Heart right ventricle (tissue), 16 donors: ENCODE measurements at regions not wholly inside any gene's neighbourhood (a gene's known extent, or its start where the extent isn't known, plus 50 kb on each side); places are given as distances from the start of the nearest gene placed in this dataset.
"Not testable (repeated sequence)": the region's sequence is repeated elsewhere in the genome, so short reads cannot be mapped to it uniquely, and the experiment has no call there.

Experiments used
- ATAC-seq, 8 donors: fragments of 200-7000 bp; cut with Tn5 transposase; one replicate each; pipeline ENCODE4 v1.9.1; 2020; ENCODE audit warnings: mild to moderate bottlenecking in 8 of 8, moderate library complexity in 8 of 8, moderate number of reproducible peaks in 1 of 8
- DNase-seq, 2 donors: peaks; one replicate each; pipeline ENCODE4 v3.0.0-alpha.2; 2020
- H3K27ac ChIP-seq, 10 donors: fragments of 200-600 bp; sonication (generic) in 2 of 10; one replicate each; pipeline versions ENCODE4 v1.5.0 to v1.8.0; 2020 to 2022; ENCODE audit warnings: mild to moderate bottlenecking in 3 of 10
- H3K27me3 ChIP-seq, 7 donors: fragments of 200-600 bp; one replicate each; pipeline ENCODE4 v1.8.0; 2021 to 2022; ENCODE audit warnings: mild to moderate bottlenecking in 2 of 7
- H3K36me3 ChIP-seq, 9 donors: fragments of 200-600 bp; sonication (generic) in 1 of 9; one replicate each; pipeline versions ENCODE4 v1.5.0 to v1.8.0; 2020 to 2022; ENCODE audit warnings: mild to moderate bottlenecking in 2 of 9
- H3K4me1 ChIP-seq, 9 donors: fragments of 200-600 bp; sonication (generic) in 1 of 9; one replicate each; pipeline versions ENCODE4 v1.5.0 to v1.8.0; 2020 to 2022; ENCODE audit warnings: mild to moderate bottlenecking in 4 of 9
- H3K4me3 ChIP-seq, 10 donors: fragments of 200-600 bp; sonication (generic) in 2 of 10; one replicate each; pipeline versions ENCODE4 v1.5.0 to v1.8.0; 2020 to 2022; ENCODE audit warnings: mild to moderate bottlenecking in 7 of 10, moderate library complexity in 2 of 10
- H3K9me3 ChIP-seq, 11 donors: fragments of 200-600 bp in 10 of 11; sonication (generic) in 2 of 11; one replicate each; pipeline versions ENCODE4 v1.5.0 to v1.8.0; 2013 to 2022; ENCODE audit warnings: mild to moderate bottlenecking in 2 of 11, control low read depth in 1 of 11, moderate library complexity in 1 of 11
- WGBS, 2 donors: extraction: QIAGEN DNeasy Blood & Tissue Kit; methylation state at CpG; one replicate each; pipeline ENCODE4 v1.1.7; 2013; ENCODE audit warnings: inconsistent platforms in 1 of 2; 5-methylcytosine and 5-hydroxymethylcytosine counted together
- intact Hi-C, 10 donors: fragments of 100-400 bp; cut with DNase I; formaldehyde crosslinking; loops; one replicate each; pipeline versions ENCODE4 v1.11.1 to v1.14.2; 2022
- TF ChIP-seq, protein P1 (sequence below), 9 donors: fragments of 200-600 bp; sonication (generic) in 2 of 9; IDR thresholded peaks; one replicate each; pipeline versions ENCODE4 v1.5.0 to v1.8.0; 2021 to 2022; ENCODE audit warnings: antibody characterized with exemption in 9 of 9, mild to moderate bottlenecking in 5 of 9, moderate library complexity in 1 of 9
- donor health status: Arrhythmogenic right ventricular cardiomyopathy.
- donor health status: ischemic (EF 13 %, LVEDD 7.1; RV severe dilation, severe dysfunction).
- donor health status: healthy with polysubstance abuse.
- donor health status: DM: no; HTN: yes; CAD: no.
- donor health status: DM: no; HTN: no; CAD: no.
- donor health status: ischemic (EF 25% LVEDD 6.9; RV normal size, moderate dysfunction).
- donor health status: ischemic (EF 25% LVEDD 5.7; RV mildly dilated, moderate dysfunction).
- donor health status: healthy.
- donor health status: DM: yes; HTN: yes; CAD: no.
- donor health status: Ischemic cardiomyopathy.
- donor health status: ischemic (EF 35%, LVEDD 5.7; RV mildly dilated, moderate dysfunction).
- donor health status: nonischemic (EF 11% LVEDD 7.7; RV severe dilation, severe dysfunction).
- donor health status: DM: yes; HTN: yes; CAD: no.
- donor health status: PGD.
- donor health status: ischemic (EF 29% LVEDD 5.4; RV normal size, mild dysfunction).
- donor health status: nonischemic (EF 23%, LVEDD 6.1; RV moderate dilation, normal function).

DNA sequence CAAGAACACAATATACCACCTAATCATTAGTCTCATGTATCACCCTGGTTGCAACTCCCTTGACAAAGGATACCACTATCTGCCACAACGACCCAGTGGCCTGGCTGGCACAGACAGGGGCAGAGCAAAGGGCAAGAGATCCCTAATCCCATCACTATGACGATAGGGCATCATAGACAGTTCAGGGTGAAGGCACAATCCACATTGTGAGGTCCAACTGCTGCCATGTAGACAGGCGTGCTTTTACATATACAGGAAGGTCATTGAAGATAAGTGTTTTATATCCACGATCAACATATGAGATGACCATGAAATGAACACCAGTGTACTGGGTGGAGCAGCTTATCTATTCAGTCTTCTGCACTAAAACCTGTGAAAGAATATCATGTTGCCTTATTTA, 94.6 kb downstream of the IGLL1 start:
- Histone ChIP-seq H3K4me3 (no peak overlapping the region), H3K9me3 (no peaks in the 10 kb centered on the region), H3K36me3 (no peaks in the 10 kb centered on the region), H3K4me1 (no peaks in the 10 kb centered on the region), H3K27ac (no peak overlapping the region), H3K27me3 (peaks cover 0 to 13% (median 0%) of the 10 kb centered on the region in 7 donors)
- ATAC-seq (peak in 2 of 8 donors; percentile 42 to 53), DNase-seq (no peak)
- WGBS, 2 donors, result 78 to 79% methylated on average over 4 of the region's 4 CpGs
- intact Hi-C loops, result no loop called here
- TF ChIP-seq, protein P1, sequence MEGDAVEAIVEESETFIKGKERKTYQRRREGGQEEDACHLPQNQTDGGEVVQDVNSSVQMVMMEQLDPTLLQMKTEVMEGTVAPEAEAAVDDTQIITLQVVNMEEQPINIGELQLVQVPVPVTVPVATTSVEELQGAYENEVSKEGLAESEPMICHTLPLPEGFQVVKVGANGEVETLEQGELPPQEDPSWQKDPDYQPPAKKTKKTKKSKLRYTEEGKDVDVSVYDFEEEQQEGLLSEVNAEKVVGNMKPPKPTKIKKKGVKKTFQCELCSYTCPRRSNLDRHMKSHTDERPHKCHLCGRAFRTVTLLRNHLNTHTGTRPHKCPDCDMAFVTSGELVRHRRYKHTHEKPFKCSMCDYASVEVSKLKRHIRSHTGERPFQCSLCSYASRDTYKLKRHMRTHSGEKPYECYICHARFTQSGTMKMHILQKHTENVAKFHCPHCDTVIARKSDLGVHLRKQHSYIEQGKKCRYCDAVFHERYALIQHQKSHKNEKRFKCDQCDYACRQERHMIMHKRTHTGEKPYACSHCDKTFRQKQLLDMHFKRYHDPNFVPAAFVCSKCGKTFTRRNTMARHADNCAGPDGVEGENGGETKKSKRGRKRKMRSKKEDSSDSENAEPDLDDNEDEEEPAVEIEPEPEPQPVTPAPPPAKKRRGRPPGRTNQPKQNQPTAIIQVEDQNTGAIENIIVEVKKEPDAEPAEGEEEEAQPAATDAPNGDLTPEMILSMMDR (IDR thresholded peaks at IDR 0.05), result no peak

- ATAC-seq, result no peak
- Histone ChIP-seq H3K4me1 (no peaks in the 10 kb centered on the region), H3K36me3 (no peaks in the 10 kb centered on the region), H3K27me3 (peaks cover 0 to 14% (median 0%) of the 10 kb centered on the region in 7 donors), H3K27ac (no peak overlapping the region), H3K9me3 (no peaks in the 10 kb centered on the region), H3K4me3 (no peak overlapping the region)
- intact Hi-C loops, result no loop called here
- TF ChIP-seq, protein P1 (IDR thresholded peaks at IDR 0.05), result no peak
- 96 to 99% methylated on average over 5 of the region's 5 CpGs for WGBS, 2 donors
- DNase-seq, result no peak
These were observed 95.4 kb downstream of the IGLL1 start for GRCh38 chr22:23484651-23485050.

GRCh38 chr22:23481369-23481768, 98.7 kb downstream of the IGLL1 start:
- intact Hi-C loops, result no loop called here
- ATAC-seq (no peak), DNase-seq (no peak)
- Histone ChIP-seq H3K27ac (no peak overlapping the region), H3K4me3 (no peak overlapping the region), H3K9me3 (no peaks in the 10 kb centered on the region), H3K4me1 (no peaks in the 10 kb centered on the region), H3K27me3 (peaks cover 0 to 11% (median 0%) of the 10 kb centered on the region in 7 donors), H3K36me3 (no peaks in the 10 kb centered on the region)
- TF ChIP-seq, protein P1 (IDR thresholded peaks at IDR 0.05), result no peak
- 84 to 88% methylated on average over 5 of the region's 5 CpGs for WGBS, 2 donors

GRCh38 chr22:23478175-23478574, 101.9 kb downstream of the IGLL1 start:
- Histone ChIP-seq H3K27me3 (peaks cover 0 to 6% (median 0%) of the 10 kb centered on the region in 7 donors), H3K9me3 (no peaks in the 10 kb centered on the region), H3K4me3 (no peak overlapping the region), H3K4me1 (no peaks in the 10 kb centered on the region), H3K36me3 (no peaks in the 10 kb centered on the region), H3K27ac (no peak overlapping the region)
- no peak for ATAC-seq
- 62 to 68% methylated on average over 4 of the region's 4 CpGs for WGBS, 2 donors
- intact Hi-C loops, result no loop called here
- no peak for DNase-seq
- TF ChIP-seq, protein P1 (IDR thresholded peaks at IDR 0.05), result no peak

GRCh38 chr22:23474531-23474930, 105.6 kb downstream of the IGLL1 start:
- WGBS, 2 donors, result 89% methylated on average over 6 of the region's 6 CpGs
- not testable (repeated sequence) for DNase-seq, H3K27ac ChIP-seq, ATAC-seq, H3K27me3 ChIP-seq, H3K4me3 ChIP-seq, H3K36me3 ChIP-seq, H3K9me3 ChIP-seq, H3K4me1 ChIP-seq
- intact Hi-C loops, result loop anchor here in 1 of 10 donors (5.0 kb wide), 1 partner anchor 442 kb away; no protein-coding TSS in a partner anchor
